Right renal cortex interstitium (tissue), 3 donors: ENCODE measurements at regions not wholly inside any gene's neighbourhood (a gene's known extent, or its start where the extent isn't known, plus 50 kb on each side); places are given as distances from the start of the nearest gene placed in this dataset.
"Not testable (repeated sequence)": the region's sequence is repeated elsewhere in the genome, so short reads cannot be mapped to it uniquely, and the experiment has no call there.

Experiments
- DNase-seq, 3 donors: peaks; one replicate each; pipeline ENCODE4 v3.0.0-alpha.2; 2013; ENCODE audit warnings: low read depth in 3 of 3, low spot score in 2 of 3

- DNase-seq, result no peak
Measured at GRCh38 chr4:18722748-18723191, 701.2 kb upstream of the LCORL start.

- no peak for DNase-seq
Measured at GRCh38 chr4:18698119-18698883, 676.7 kb upstream of the LCORL start.

- no peak for DNase-seq
Measured at GRCh38 chr4:18695733-18696527, 674.4 kb upstream of the LCORL start.

- DNase-seq, result no peak
Measured at GRCh38 chr4:18691431-18692200, 670.1 kb upstream of the LCORL start.

- DNase-seq, result no peak
Measured at GRCh38 chr4:18690291-18690955, 668.9 kb upstream of the LCORL start.

GRCh38 chr4:18689308-18690115, 668.0 kb upstream of the LCORL start:
- peak; percentile 63 to 78 (median 73) for DNase-seq

- DNase-seq, result not testable (repeated sequence)
Measured at GRCh38 chr4:18688351-18688750, 666.8 kb upstream of the LCORL start.

GRCh38 chr4:18686338-18687037, 664.9 kb upstream of the LCORL start:
- no peak for DNase-seq

GRCh38 chr4:18684932-18685331, 663.4 kb upstream of the LCORL start:
- DNase-seq, result no peak

- no peak for DNase-seq
Measured at GRCh38 chr4:18676526-18676915, 655.0 kb upstream of the LCORL start.

- DNase-seq, result peak in 1 of 3 donors; percentile 27
Measured at GRCh38 chr4:18675586-18676525, 654.3 kb upstream of the LCORL start.

GRCh38 chr4:18670034-18670433, 648.5 kb upstream of the LCORL start:
- no peak for DNase-seq

- no peak for DNase-seq
Measured at GRCh38 chr4:18669390-18669789, 647.8 kb upstream of the LCORL start.

GRCh38 chr4:18666322-18666721, 644.8 kb upstream of the LCORL start:
- no peak for DNase-seq

- DNase-seq, result no peak
Measured at GRCh38 chr4:18664171-18664570, 642.6 kb upstream of the LCORL start.

- no peak for DNase-seq
Measured at GRCh38 chr4:18645351-18645750, 623.8 kb upstream of the LCORL start.

- DNase-seq, result no peak
Measured at GRCh38 chr4:18641334-18641733, 619.8 kb upstream of the LCORL start.

GRCh38 chr4:18638031-18638430, 616.5 kb upstream of the LCORL start:
- DNase-seq, result no peak
